IPS-NIHi7 (cell line): ENCODE measurements at regions not wholly inside any gene's neighbourhood (a gene's known extent, or its start where the extent isn't known, plus 50 kb on each side); places are given as distances from the start of the nearest gene placed in this dataset.
A peak's percentile ranks its signal among the peaks of the same experiment; 100 is the strongest.

Experiments used
- DNase-seq: peaks from one replicate; pipeline ENCODE4 v3.0.0; 2012; ENCODE audit warnings: mixed read lengths; ENCODE audit errors: extremely low spot score

- peak; percentile 74 for DNase-seq
Measured at GRCh38 chr7:22586786-22587140, 86.8 kb upstream of the STEAP1B start.

GRCh38 chr7:22586101-22586785 lies 86.3 kb upstream of the STEAP1B start:
- DNase-seq: no peak

GRCh38 chr7:22584179-22584578 lies 84.2 kb upstream of the STEAP1B start:
- DNase-seq: no peak

GRCh38 chr7:22582863-22583622 lies 83.1 kb upstream of the STEAP1B start:
- DNase-seq: peak; percentile 50

- DNase-seq: no peak
Measured at GRCh38 chr7:22581099-22581498, 81.1 kb upstream of the STEAP1B start.

- DNase-seq: no peak
Measured at GRCh38 chr7:22579961-22580360, 80.0 kb upstream of the STEAP1B start.

- DNase-seq: no peak
Measured at GRCh38 chr7:22578007-22578733, 78.2 kb upstream of the STEAP1B start.

GRCh38 chr7:22577470-22578001 lies 77.5 kb upstream of the STEAP1B start:
- no peak for DNase-seq

- DNase-seq: no peak
Measured at GRCh38 chr7:22576612-22577469, 76.9 kb upstream of the STEAP1B start.

- no peak for DNase-seq
Measured at GRCh38 chr7:22574754-22575520, 74.9 kb upstream of the STEAP1B start.

- DNase-seq: no peak
Measured at GRCh38 chr7:22572937-22573336, 72.9 kb upstream of the STEAP1B start.

- no peak for DNase-seq
Measured at GRCh38 chr7:22572292-22572691, 72.3 kb upstream of the STEAP1B start.

- DNase-seq: no peak
Measured at GRCh38 chr7:22571766-22572165, 71.8 kb upstream of the STEAP1B start.

- DNase-seq: no peak
Measured at GRCh38 chr7:22569586-22570321, 69.8 kb upstream of the STEAP1B start.

GRCh38 chr7:22566592-22566991 lies 66.6 kb upstream of the STEAP1B start:
- no peak for DNase-seq

GRCh38 chr7:22566176-22566575 lies 66.2 kb upstream of the STEAP1B start:
- no peak for DNase-seq

GRCh38 chr7:22565315-22565811 lies 65.4 kb upstream of the STEAP1B start:
- no peak for DNase-seq

GRCh38 chr7:22564511-22565045 lies 64.6 kb upstream of the STEAP1B start:
- no peak for DNase-seq

GRCh38 chr7:22563621-22564241 lies 63.7 kb upstream of the STEAP1B start:
- DNase-seq: no peak
